NCI-H82 (cell line): ENCODE measurements at regions not wholly inside any gene's neighbourhood (a gene's known extent, or its start where the extent isn't known, plus 50 kb on each side); places are given as distances from the start of the nearest gene placed in this dataset.
"Not testable (repeated sequence)": the region's sequence is repeated elsewhere in the genome, so short reads cannot be mapped to it uniquely, and the experiment has no call there.

Experiments used
- DNase-seq: peaks from one replicate; lab custom pipeline; 2025; lab: John Stamatoyannopoulos, UW

- no peak for DNase-seq
Measured at GRCh38 chr20:56689318-56689717, 60.2 kb downstream of the TFAP2C start.

GRCh38 chr20:56689852-56690485 is 60.9 kb downstream of the TFAP2C start:
- no peak for DNase-seq

GRCh38 chr20:56690531-56691175 is 61.5 kb downstream of the TFAP2C start:
- DNase-seq, result no peak

- no peak for DNase-seq
Measured at GRCh38 chr20:56691325-56691998, 62.4 kb downstream of the TFAP2C start.

- DNase-seq, result no peak
Measured at GRCh38 chr20:56693217-56693616, 64.1 kb downstream of the TFAP2C start.

GRCh38 chr20:56697476-56697875 is 68.4 kb downstream of the TFAP2C start:
- DNase-seq, result no peak

GRCh38 chr20:56698297-56698696 is 69.2 kb downstream of the TFAP2C start:
- DNase-seq, result no peak

- DNase-seq, result no peak
Measured at GRCh38 chr20:56698749-56699148, 69.6 kb downstream of the TFAP2C start.

GRCh38 chr20:56702931-56703840 is 74.1 kb downstream of the TFAP2C start:
- DNase-seq, result no peak

- no peak for DNase-seq
Measured at GRCh38 chr20:56706867-56707360, 77.8 kb downstream of the TFAP2C start.

- DNase-seq, result no peak
Measured at GRCh38 chr20:56708991-56709390, 79.9 kb downstream of the TFAP2C start.

GRCh38 chr20:56710125-56710524 is 81.0 kb downstream of the TFAP2C start:
- no peak for DNase-seq

- DNase-seq, result not testable (repeated sequence)
Measured at GRCh38 chr20:56710577-56710976, 81.5 kb downstream of the TFAP2C start.

GRCh38 chr20:56711018-56711417 is 81.9 kb downstream of the TFAP2C start:
- no peak for DNase-seq

GRCh38 chr20:56715309-56715708 is 86.2 kb downstream of the TFAP2C start:
- no peak for DNase-seq

GRCh38 chr20:56715902-56716519 is 86.9 kb downstream of the TFAP2C start:
- no peak for DNase-seq

GRCh38 chr20:56716806-56717205 is 87.7 kb downstream of the TFAP2C start:
- DNase-seq, result no peak

GRCh38 chr20:56718816-56719215 is 89.7 kb downstream of the TFAP2C start:
- no peak for DNase-seq

- DNase-seq, result no peak
Measured at GRCh38 chr20:56720620-56721213, 91.6 kb downstream of the TFAP2C start.

- no peak for DNase-seq
Measured at GRCh38 chr20:56722042-56722441, 92.9 kb downstream of the TFAP2C start.

GRCh38 chr20:56723331-56723730 is 94.2 kb downstream of the TFAP2C start:
- DNase-seq, result no peak
